Panc1 (cell line): ENCODE measurements at regions not wholly inside any gene's neighbourhood (a gene's known extent, or its start where the extent isn't known, plus 50 kb on each side); places are given as distances from the start of the nearest gene placed in this dataset.

ENCODE experiments used
- ATAC-seq: fragments of 200-7000 bp; cut with Tn5 transposase; 2 replicates; pipeline ENCODE4 v1.9.1; 2020; ENCODE audit warnings: mild to moderate bottlenecking, moderate library complexity
- BruUV-seq: library from RNA; stranded (reverse); fragments of 400-500 nt; replicated peaks from 2 replicates; lab custom pipeline; 2021; lab: Mats Ljungman, UMichigan
- CTCF ChIA-PET: fragments of 300-600 bp; sonication (Branson Sonifier 250); formaldehyde crosslinking; loops from one replicate; lab custom pipeline; 2022; ENCODE audit warnings: antibody characterized with exemption; lab: Charles Lee
- POLR2A ChIA-PET: fragments of 300-600 bp; sonication (Branson Sonifier 250); formaldehyde crosslinking; loops from one replicate; lab custom pipeline; 2022; ENCODE audit warnings: antibody characterized with exemption; lab: Charles Lee
- DNase-seq: peaks from one replicate; pipeline ENCODE4 v3.0.0-alpha.2; 2010; ENCODE audit warnings: low read depth, low spot score
- H3K27ac ChIP-seq: 2 replicates; pipeline ENCODE4 v1.5.1; 2011; ENCODE audit warnings: mild to moderate bottlenecking, low read length, inconsistent platforms
- H3K27me3 ChIP-seq: fragments of 200-500 bp; sonication (Bioruptor generic); 2 replicates; pipeline ENCODE4 v1.6.0; 2014; ENCODE audit warnings: low read length, inconsistent platforms; ENCODE audit not compliant: control insufficient read depth, insufficient read depth
- H3K36me3 ChIP-seq: fragments of 200-500 bp; sonication (Bioruptor generic); 2 replicates; pipeline ENCODE4 v1.5.1; 2014; ENCODE audit warnings: inconsistent platforms, mild to moderate bottlenecking, low read length, moderate library complexity; ENCODE audit not compliant: control insufficient read depth, insufficient read depth
- H3K4me1 ChIP-seq: 2 replicates; pipeline ENCODE4 v1.5.1; 2011; ENCODE audit warnings: inconsistent platforms, mild to moderate bottlenecking, low read length, moderate library complexity; ENCODE audit not compliant: control insufficient read depth, insufficient read depth
- H3K4me3 ChIP-seq, 2 experiments: 2 replicates each; pipeline ENCODE4 v1.5.1; 2011 to 2012; ENCODE audit warnings: low read depth in 2 of 2, low read length in 2 of 2, mild to moderate bottlenecking in 2 of 2, inconsistent platforms in 1 of 2, moderate library complexity in 1 of 2
- H3K9me3 ChIP-seq: fragments of 200-500 bp; sonication (Bioruptor generic); 2 replicates; pipeline ENCODE4 v1.5.1; 2014; ENCODE audit warnings: low read depth, mild to moderate bottlenecking, inconsistent platforms, low read length, moderate library complexity; ENCODE audit not compliant: control insufficient read depth, insufficient read depth
- POLR2AphosphoS5 ChIP-seq: IDR thresholded peaks from 2 replicates; pipeline ENCODE4 v1.6.1; 2012; ENCODE audit warnings: mild to moderate bottlenecking, low read depth, low read length, moderate library complexity
- SIN3A ChIP-seq: IDR thresholded peaks from 2 replicates; pipeline ENCODE4 v1.6.1; 2012; ENCODE audit warnings: low read depth, mild to moderate bottlenecking, low read length, moderate library complexity, borderline replicate concordance; ENCODE audit not compliant: insufficient read depth
- TCF7L2 ChIP-seq: IDR thresholded peaks from 2 replicates; pipeline ENCODE4 v1.6.1; 2011; ENCODE audit warnings: mild to moderate bottlenecking, low read depth, low read length, inconsistent platforms
- in situ Hi-C: cut with HindIII; loops from 2 replicates; pipeline ENCODE4 v1.10.0; 2016; ENCODE audit warnings: low sequenced_read_pairs, low pct_unique_long_range_greater_than_20kb
- intact Hi-C: fragments of 100-400 bp; cut with micrococcal nuclease; formaldehyde crosslinking; loops from one replicate; pipeline ENCODE4 v1.10.0; 2022; ENCODE audit not compliant: unreplicated experiment
- TF ChIP-seq, protein P1 (sequence below), 2 experiments: IDR thresholded peaks; 2 replicates each; pipeline ENCODE4 v1.6.1; 2011 to 2012; ENCODE audit warnings: low read depth in 2 of 2, control low read depth in 1 of 2, low read length in 1 of 2, mild to moderate bottlenecking in 1 of 2, moderate library complexity in 1 of 2; ENCODE audit not compliant: insufficient read depth in 1 of 2
- TF ChIP-seq, protein P2 (sequence below): fragments of 450-650 bp; IDR thresholded peaks from 2 replicates; pipeline ENCODE4 v1.5.1; 2017; ENCODE audit warnings: mild to moderate bottlenecking

DNA sequence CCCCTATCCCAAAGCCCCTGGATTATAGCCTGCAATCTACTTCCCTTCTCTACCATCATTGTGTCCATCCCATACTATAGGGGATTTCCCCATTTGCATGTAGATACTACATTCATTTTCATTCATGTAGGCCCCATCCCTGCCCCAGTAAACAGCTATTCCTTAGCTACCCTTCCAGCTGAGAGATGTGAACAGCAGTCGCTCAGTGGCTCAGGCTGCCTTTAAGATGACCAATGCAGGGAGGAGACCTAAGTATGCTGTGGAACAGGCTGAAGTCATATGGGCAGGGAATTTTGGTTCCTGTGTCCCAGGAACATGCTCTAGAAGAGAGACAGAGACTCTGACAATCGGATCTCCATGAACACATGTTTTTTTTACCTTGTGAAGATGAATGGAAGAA, 481.2 kb upstream of the SYT1 start:
- intact Hi-C loops, result no loop called here
- CTCF ChIA-PET, result no interaction called here

DNA sequence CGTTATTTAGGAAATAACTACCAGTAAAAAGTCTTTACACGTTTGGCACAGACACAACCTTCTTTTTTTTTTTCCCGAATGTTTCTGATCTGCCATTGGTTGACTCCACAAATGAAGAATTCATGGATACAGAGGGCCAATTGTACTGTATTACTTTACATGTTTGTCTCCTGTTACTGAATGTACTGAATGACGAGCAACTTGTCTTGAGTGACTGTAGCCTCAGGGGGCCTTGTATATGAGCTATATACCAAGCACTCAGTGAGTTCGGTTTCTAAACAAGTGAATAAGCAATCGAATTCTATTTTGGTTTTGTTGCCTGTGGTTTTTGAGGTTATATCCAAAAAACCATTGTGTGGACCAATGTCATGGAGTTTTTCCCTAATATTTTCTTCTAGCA, 480.0 kb upstream of the SYT1 start:
- Histone ChIP-seq H3K27ac (no peak overlapping the region), H3K4me3 (no peak overlapping the region), H3K27me3 (no peaks in the 10 kb centered on the region), H3K4me1 (no peaks in the 10 kb centered on the region), H3K9me3 (no peaks in the 10 kb centered on the region), H3K36me3 (no peaks in the 10 kb centered on the region)
- in situ Hi-C loops (no loop called here), intact Hi-C loops (no loop called here)
- ChIA-PET CTCF (no interaction called here), POLR2A (no interaction called here)
- TF ChIP-seq, protein P1, sequence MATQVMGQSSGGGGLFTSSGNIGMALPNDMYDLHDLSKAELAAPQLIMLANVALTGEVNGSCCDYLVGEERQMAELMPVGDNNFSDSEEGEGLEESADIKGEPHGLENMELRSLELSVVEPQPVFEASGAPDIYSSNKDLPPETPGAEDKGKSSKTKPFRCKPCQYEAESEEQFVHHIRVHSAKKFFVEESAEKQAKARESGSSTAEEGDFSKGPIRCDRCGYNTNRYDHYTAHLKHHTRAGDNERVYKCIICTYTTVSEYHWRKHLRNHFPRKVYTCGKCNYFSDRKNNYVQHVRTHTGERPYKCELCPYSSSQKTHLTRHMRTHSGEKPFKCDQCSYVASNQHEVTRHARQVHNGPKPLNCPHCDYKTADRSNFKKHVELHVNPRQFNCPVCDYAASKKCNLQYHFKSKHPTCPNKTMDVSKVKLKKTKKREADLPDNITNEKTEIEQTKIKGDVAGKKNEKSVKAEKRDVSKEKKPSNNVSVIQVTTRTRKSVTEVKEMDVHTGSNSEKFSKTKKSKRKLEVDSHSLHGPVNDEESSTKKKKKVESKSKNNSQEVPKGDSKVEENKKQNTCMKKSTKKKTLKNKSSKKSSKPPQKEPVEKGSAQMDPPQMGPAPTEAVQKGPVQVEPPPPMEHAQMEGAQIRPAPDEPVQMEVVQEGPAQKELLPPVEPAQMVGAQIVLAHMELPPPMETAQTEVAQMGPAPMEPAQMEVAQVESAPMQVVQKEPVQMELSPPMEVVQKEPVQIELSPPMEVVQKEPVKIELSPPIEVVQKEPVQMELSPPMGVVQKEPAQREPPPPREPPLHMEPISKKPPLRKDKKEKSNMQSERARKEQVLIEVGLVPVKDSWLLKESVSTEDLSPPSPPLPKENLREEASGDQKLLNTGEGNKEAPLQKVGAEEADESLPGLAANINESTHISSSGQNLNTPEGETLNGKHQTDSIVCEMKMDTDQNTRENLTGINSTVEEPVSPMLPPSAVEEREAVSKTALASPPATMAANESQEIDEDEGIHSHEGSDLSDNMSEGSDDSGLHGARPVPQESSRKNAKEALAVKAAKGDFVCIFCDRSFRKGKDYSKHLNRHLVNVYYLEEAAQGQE (IDR thresholded peaks at IDR 0.05; ENCODE audit: insufficient read depth in 1 of 2, low read depth in 2 of 2, low read length in 1 of 2), result no peak
- TF ChIP-seq, protein P2, sequence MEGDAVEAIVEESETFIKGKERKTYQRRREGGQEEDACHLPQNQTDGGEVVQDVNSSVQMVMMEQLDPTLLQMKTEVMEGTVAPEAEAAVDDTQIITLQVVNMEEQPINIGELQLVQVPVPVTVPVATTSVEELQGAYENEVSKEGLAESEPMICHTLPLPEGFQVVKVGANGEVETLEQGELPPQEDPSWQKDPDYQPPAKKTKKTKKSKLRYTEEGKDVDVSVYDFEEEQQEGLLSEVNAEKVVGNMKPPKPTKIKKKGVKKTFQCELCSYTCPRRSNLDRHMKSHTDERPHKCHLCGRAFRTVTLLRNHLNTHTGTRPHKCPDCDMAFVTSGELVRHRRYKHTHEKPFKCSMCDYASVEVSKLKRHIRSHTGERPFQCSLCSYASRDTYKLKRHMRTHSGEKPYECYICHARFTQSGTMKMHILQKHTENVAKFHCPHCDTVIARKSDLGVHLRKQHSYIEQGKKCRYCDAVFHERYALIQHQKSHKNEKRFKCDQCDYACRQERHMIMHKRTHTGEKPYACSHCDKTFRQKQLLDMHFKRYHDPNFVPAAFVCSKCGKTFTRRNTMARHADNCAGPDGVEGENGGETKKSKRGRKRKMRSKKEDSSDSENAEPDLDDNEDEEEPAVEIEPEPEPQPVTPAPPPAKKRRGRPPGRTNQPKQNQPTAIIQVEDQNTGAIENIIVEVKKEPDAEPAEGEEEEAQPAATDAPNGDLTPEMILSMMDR, result no peak
- TF ChIP-seq SIN3A, result no peak
- TF ChIP-seq POLR2AphosphoS5, result no peak
- TF ChIP-seq TCF7L2, result no peak
- DNase-seq (no peak), ATAC-seq (no peak)
- BruUV-seq, result no TSS peak

More for the DNA sequence above, 481.2 kb upstream of the SYT1 start:
- no peaks in the 10 kb centered on the region for H3K9me3 ChIP-seq
- ATAC-seq, result no peak
- TF ChIP-seq POLR2AphosphoS5 (no peak), SIN3A (no peak), TCF7L2 (no peak)
- TF ChIP-seq, protein P1 (IDR thresholded peaks at IDR 0.05; ENCODE audit: insufficient read depth in 1 of 2, low read depth in 2 of 2, low read length in 1 of 2), result no peak
- TF ChIP-seq, protein P2, result no peak
- no peak overlapping the region for H3K4me3 ChIP-seq
- H3K4me1 ChIP-seq, result no peaks in the 10 kb centered on the region
- H3K27ac ChIP-seq, result no peak overlapping the region
- H3K36me3 ChIP-seq, result no peaks in the 10 kb centered on the region
- H3K27me3 ChIP-seq, result no peaks in the 10 kb centered on the region
- DNase-seq, result no peak
- POLR2A ChIA-PET, result no interaction called here
- no TSS peak for BruUV-seq
- in situ Hi-C loops, result no loop called here
